GM12872 (cell line): ENCODE measurements at regions not wholly inside any gene's neighbourhood (a gene's known extent, or its start where the extent isn't known, plus 50 kb on each side); places are given as distances from the start of the nearest gene placed in this dataset.

Source experiments
- CTCF ChIP-seq: IDR thresholded peaks from 3 replicates; pipeline ENCODE4 v1.5.1; 2011; ENCODE audit warnings: low read depth, mild to moderate bottlenecking, low read length, moderate library complexity; ENCODE audit not compliant: insufficient read depth

DNA sequence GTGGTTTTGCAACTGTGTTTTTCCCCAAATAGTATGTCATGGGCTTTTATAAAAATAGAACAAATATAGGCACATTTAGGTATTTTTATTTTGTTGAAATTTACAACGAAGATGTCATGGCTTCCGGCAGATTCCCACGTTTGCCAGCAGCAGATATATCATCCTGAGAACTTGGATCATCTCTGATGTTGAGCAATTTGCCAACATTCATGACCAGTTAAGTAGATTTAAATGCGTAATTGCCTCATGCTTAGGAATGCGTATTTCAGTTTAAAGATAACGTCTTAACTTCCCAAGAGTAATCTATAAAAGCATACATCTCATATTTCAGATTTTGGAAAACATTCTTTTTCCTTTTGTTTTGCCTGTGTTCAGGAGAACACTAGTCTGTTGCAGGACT, 457.8 kb downstream of the QKI start:
- no peak for TF ChIP-seq CTCF

- TF ChIP-seq CTCF, result no peak
Observed at GRCh38 chr6:163871616-163872015, 457.1 kb downstream of the QKI start.

DNA sequence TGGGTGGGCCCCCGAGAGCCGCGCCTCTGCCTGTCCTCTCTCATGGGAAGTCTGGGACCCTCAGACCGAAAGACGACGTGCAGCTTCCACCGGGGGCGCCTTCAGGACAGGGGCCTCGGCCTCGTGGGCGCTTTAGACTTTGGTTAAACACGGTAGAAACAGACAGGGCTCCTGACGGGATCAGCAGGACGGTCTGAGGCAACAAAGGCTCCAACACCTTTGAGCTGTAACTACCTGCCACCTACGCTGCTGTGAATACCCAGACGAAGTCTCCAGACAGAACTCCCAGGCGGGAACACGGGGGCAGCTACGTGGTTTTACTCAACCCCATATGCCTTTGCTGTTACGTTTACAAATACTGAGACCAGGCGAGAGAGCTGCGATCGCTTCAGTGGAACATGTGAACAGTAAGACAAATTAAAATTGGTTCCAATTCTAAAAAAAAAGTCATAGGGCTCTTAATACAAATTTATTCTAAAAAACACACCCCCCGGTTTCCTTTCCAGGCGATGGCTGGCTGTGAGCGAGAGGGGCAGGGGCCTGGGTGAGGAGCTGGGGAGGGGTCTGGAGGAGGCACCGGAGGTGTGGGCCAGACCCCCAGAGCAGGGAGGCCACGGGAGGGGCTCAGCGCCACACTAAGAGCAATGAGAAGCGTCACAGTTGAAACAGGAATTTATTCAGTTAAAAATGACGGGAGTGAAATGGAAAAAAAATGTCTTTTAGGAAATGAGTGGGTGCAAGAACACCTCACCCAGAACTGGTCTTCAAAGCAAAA, 453.2 kb downstream of the QKI start:
- no peak for TF ChIP-seq CTCF

DNA sequence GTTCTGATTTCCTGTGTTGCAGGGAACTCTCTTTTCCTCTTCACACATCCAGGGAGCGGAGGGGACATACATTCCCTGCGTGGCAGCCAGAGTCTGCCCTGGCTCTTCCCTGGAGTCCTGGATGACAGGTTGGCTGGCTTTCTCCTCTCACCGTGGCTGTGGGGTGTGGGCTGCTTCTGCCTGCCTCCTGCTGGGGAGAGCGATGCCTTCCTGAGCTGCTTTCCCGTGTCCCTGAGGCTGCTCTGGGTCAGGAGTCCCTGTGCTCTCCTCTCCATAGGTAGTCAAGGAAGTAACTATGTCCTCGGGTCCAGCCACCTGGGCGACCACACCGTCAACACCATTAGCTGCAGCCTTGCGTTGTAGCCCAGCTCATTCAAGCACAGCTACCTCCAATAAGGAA, 451.7 kb downstream of the QKI start:
- TF ChIP-seq CTCF, result no peak

DNA sequence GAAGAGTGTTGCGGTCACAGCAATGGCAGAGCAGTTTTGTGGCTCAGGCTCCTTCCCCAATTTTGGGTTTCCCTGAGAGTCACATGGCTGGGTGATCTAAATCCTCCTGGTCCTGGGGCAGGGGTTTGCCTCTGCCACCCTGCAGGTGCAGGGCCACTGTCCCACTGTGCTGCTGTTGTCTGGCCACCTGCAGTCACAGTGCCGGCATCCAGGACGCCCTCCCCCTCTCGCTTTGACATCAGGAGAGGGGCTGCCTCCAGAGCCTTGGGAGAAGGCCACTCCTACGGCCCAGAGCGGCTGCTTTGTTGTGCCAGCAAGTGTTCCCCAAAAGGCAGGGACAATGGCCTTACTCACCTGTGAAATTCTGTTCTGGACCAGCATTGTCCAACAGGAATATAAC, 449.0 kb downstream of the QKI start:
- TF ChIP-seq CTCF, result no peak

- no peak for TF ChIP-seq CTCF
Observed at GRCh38 chr6:163862701-163863100, 448.2 kb downstream of the QKI start.

DNA sequence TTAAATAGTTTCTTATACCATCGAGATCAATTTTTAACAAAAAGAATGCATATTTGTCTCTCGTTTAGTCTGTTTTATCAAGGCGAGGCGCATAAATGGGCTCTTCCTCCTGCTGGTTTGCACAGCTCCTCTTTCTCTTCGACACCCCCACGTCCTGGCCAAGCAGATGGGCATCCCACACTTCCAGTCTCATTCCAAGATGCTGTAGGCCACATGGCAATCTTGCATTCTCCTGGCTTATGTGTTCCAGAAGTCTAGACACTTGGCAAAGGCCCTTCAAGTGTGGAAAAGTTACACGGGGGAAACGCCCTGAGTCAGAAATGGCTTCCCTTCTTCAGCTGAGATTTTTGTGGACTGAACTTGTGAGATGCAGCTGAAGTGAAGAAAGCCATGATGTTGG, 447.1 kb downstream of the QKI start:
- no peak for TF ChIP-seq CTCF
